HCT116 (cell line): ENCODE measurements at regions not wholly inside any gene's neighbourhood (a gene's known extent, or its start where the extent isn't known, plus 50 kb on each side); places are given as distances from the start of the nearest gene placed in this dataset.
A peak's percentile ranks its signal among the peaks of the same experiment; 100 is the strongest.

Source experiments
- ATAC-seq: fragments of 200-7000 bp; cut with Tn5 transposase; 2 replicates; pipeline ENCODE4 v1.9.1; 2020; ENCODE audit warnings: mild to moderate bottlenecking, moderate library complexity
- BruUV-seq: library from RNA; stranded (reverse); fragments of 400-500 nt; replicated peaks from 2 replicates; lab custom pipeline; 2021; lab: Mats Ljungman, UMichigan
- CTCF ChIA-PET: fragments of 300-600 bp; sonication (Branson Sonifier 250); formaldehyde crosslinking; loops from one replicate; lab custom pipeline; 2021; ENCODE audit warnings: antibody characterized with exemption; lab: Charles Lee
- POLR2A ChIA-PET: fragments of 300-600, 350-600 bp; sonication (Branson Sonifier 250); formaldehyde crosslinking; loops from one replicate; lab custom pipeline; 2021; ENCODE audit warnings: antibody characterized with exemption; lab: Charles Lee
- RAD21 ChIA-PET, 2 experiments: fragments of 300-600 bp; sonication (Branson Sonifier 250); formaldehyde crosslinking; loops; one replicate each; lab custom pipeline; 2023; ENCODE audit warnings: low total read pairs in 2 of 2; ENCODE audit not compliant: uncharacterized antibody in 2 of 2, unreplicated experiment in 2 of 2, low non-redundant PET in 1 of 2; lab: Charles Lee
- DNase-seq: peaks from one replicate; pipeline ENCODE4 v3.0.0-alpha.2; 2010; ENCODE audit warnings: low read depth, low spot score
- H2AFZ ChIP-seq: fragments of 200-600 bp; shearing (Covaris generic), sonication (generic); 2 replicates; pipeline ENCODE4 v1.6.1; 2017; ENCODE audit warnings: low read depth, mixed run types, mixed read lengths, antibody characterized with exemption, low read length; ENCODE audit not compliant: poor library complexity, severe bottlenecking
- H3K27ac ChIP-seq: 2 replicates; pipeline ENCODE4 v1.5.1; 2012; ENCODE audit warnings: low read depth, low read length
- H3K27me3 ChIP-seq: fragments of 200-600 bp; sonication (generic); 2 replicates; pipeline ENCODE4 v1.6.1; 2016; ENCODE audit warnings: mixed run types, low read length, mixed read lengths; ENCODE audit not compliant: insufficient read depth
- H3K36me3 ChIP-seq, 2 experiments: fragments of 200-500 bp in 1 of 2; fragments of 200-600 bp in 1 of 2; sonication (Bioruptor generic) in 1 of 2; sonication (generic) in 1 of 2; 2 replicates each; pipeline versions ENCODE4 v1.5.1 to v1.6.1; 2014 to 2016; ENCODE audit warnings: low read length in 2 of 2, inconsistent platforms in 1 of 2, mixed read lengths in 1 of 2, mixed run types in 1 of 2; ENCODE audit not compliant: insufficient read depth in 2 of 2, control insufficient read depth in 1 of 2
- H3K4me1 ChIP-seq, 2 experiments: fragments of 200-600 bp in 1 of 2; sonication (generic) in 1 of 2; 2 replicates each; pipeline versions ENCODE4 v1.5.1 to v1.6.1; 2012 to 2017; ENCODE audit warnings: low read length in 2 of 2, inconsistent platforms in 1 of 2, mild to moderate bottlenecking in 1 of 2, mixed read lengths in 1 of 2, mixed run types in 1 of 2, moderate library complexity in 1 of 2; ENCODE audit not compliant: insufficient read depth in 2 of 2, control insufficient read depth in 1 of 2
- H3K4me2 ChIP-seq: fragments of 200-600 bp; sonication (generic); 2 replicates; pipeline ENCODE4 v1.6.1; 2017; ENCODE audit warnings: mixed run types, low read length, mixed read lengths
- H3K4me3 ChIP-seq, 2 experiments: fragments of 200-600 bp in 1 of 2; sonication (generic) in 1 of 2; replicated peaks in 1 of 2; 2 replicates each; pipeline ENCODE4 v1.5.1; 2011 to 2016; ENCODE audit warnings: low read length in 2 of 2, control low read depth in 1 of 2, low read depth in 1 of 2, mild to moderate bottlenecking in 1 of 2, mixed read lengths in 1 of 2, mixed run types in 1 of 2
- H3K79me2 ChIP-seq: fragments of 200-600 bp; sonication (generic); 2 replicates; pipeline ENCODE4 v1.6.1; 2017; ENCODE audit warnings: mild to moderate bottlenecking, mixed run types, low read length, moderate library complexity, mixed read lengths; ENCODE audit not compliant: insufficient read depth
- H3K9ac ChIP-seq: fragments of 200-600 bp; sonication (generic); 2 replicates; pipeline ENCODE4 v1.6.1; 2016; ENCODE audit warnings: low read length, mixed read lengths
- H3K9me2 ChIP-seq: fragments of 200-600 bp; sonication (generic), shearing (Covaris generic); 2 replicates; pipeline ENCODE4 v1.6.1; 2017; ENCODE audit warnings: mixed run types, mild to moderate bottlenecking, moderate library complexity; ENCODE audit not compliant: insufficient read depth
- H3K9me3 ChIP-seq, 2 experiments: fragments of 200-500 bp in 1 of 2; fragments of 200-600 bp in 1 of 2; sonication (Bioruptor generic) in 1 of 2; sonication (generic) in 1 of 2; 2 replicates each; pipeline ENCODE4 v1.6.1; 2014 to 2017; ENCODE audit warnings: low read length in 2 of 2, mixed read lengths in 2 of 2, inconsistent platforms in 1 of 2, low read depth in 1 of 2, mild to moderate bottlenecking in 1 of 2, mixed run types in 1 of 2, moderate library complexity in 1 of 2; ENCODE audit not compliant: control insufficient read depth in 1 of 2, insufficient read depth in 1 of 2
- H4K20me1 ChIP-seq: fragments of 200-600 bp; sonication (generic), shearing (Covaris generic); 2 replicates; pipeline ENCODE4 v1.6.1; 2017; ENCODE audit warnings: mixed run types, mild to moderate bottlenecking, moderate library complexity; ENCODE audit not compliant: insufficient read depth
- EZH2phosphoT487 ChIP-seq: fragments of 200-600 bp; IDR thresholded peaks from 2 replicates; pipeline ENCODE4 v1.6.1; 2018; ENCODE audit warnings: antibody characterized with exemption, borderline replicate concordance
- JUND ChIP-seq: IDR thresholded peaks from 2 replicates; pipeline ENCODE4 v1.6.1; 2012
- RAD21 ChIP-seq: IDR thresholded peaks from 2 replicates; pipeline ENCODE4 v1.6.1; 2012; ENCODE audit warnings: low read depth, mild to moderate bottlenecking
- SIN3A ChIP-seq: IDR thresholded peaks from 2 replicates; pipeline ENCODE4 v1.6.1; 2012; ENCODE audit warnings: low read depth
- ZNF274 ChIP-seq: fragments of 200-500 bp; sonication (Bioruptor generic); IDR thresholded peaks from 2 replicates; pipeline ENCODE4 v1.6.1; 2014; ENCODE audit warnings: mild to moderate bottlenecking, low read depth, low read length, inconsistent platforms
- intact Hi-C: fragments of 100-400 bp; cut with micrococcal nuclease; formaldehyde crosslinking; loops from 2 replicates; pipeline ENCODE4 v1.10.0; 2022
- TF ChIP-seq, protein P1 (sequence below), 3 experiments: fragments of 200-600 bp in 1 of 3; sonication (generic) in 1 of 3; IDR thresholded peaks in 2 of 3; conservative IDR thresholded peaks in 1 of 3; 2 replicates each; pipeline ENCODE4 v1.5.1; 2012 to 2017; ENCODE audit warnings: low read depth in 2 of 3, low read length in 2 of 3, antibody characterized with exemption in 1 of 3, borderline replicate concordance in 1 of 3, control low read depth in 1 of 3, mild to moderate bottlenecking in 1 of 3, mixed read lengths in 1 of 3, mixed run types in 1 of 3, moderate library complexity in 1 of 3; ENCODE audit not compliant: insufficient read depth in 1 of 3
- TF ChIP-seq, protein P2 (sequence below): IDR thresholded peaks from 2 replicates; pipeline ENCODE4 v1.6.1; 2012
- TF ChIP-seq, protein P3 (sequence below): IDR thresholded peaks from 2 replicates; pipeline ENCODE4 v1.6.1; 2012; ENCODE audit warnings: low read depth

DNA sequence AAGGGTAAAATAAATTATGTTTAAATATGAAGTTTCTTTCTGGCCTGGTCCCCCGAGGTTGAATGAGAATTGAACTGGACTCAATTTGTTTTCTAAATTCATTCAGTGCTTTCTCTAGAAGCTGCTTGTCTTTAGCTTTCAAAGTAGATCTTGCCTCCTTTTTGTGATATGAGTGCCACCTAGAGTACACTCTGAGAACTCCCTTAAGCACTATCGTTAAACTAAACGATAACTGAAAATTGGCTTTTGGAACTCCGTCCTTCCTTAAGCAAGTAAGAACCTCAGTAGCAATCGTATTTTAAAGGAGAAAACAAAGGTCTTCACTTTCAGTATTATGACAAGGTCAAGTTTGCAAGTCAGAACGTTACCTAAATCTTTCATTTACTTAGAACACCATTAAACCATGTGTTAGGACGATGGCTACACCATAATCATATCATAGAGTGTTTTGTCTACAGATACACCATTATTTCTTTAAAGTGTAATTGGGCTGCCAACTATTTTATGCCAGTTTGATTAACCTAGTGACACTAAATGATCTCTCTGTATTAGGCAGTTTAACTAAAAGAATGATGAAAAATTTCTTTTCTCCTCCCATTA is 364.8 kb downstream of the SNAPC1 start:
- TF ChIP-seq RAD21 (peak; percentile 67), ZNF274 (no peak)
- TF ChIP-seq, protein P1, sequence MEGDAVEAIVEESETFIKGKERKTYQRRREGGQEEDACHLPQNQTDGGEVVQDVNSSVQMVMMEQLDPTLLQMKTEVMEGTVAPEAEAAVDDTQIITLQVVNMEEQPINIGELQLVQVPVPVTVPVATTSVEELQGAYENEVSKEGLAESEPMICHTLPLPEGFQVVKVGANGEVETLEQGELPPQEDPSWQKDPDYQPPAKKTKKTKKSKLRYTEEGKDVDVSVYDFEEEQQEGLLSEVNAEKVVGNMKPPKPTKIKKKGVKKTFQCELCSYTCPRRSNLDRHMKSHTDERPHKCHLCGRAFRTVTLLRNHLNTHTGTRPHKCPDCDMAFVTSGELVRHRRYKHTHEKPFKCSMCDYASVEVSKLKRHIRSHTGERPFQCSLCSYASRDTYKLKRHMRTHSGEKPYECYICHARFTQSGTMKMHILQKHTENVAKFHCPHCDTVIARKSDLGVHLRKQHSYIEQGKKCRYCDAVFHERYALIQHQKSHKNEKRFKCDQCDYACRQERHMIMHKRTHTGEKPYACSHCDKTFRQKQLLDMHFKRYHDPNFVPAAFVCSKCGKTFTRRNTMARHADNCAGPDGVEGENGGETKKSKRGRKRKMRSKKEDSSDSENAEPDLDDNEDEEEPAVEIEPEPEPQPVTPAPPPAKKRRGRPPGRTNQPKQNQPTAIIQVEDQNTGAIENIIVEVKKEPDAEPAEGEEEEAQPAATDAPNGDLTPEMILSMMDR (IDR thresholded peaks at IDR 0.05 in 2 of 3, conservative IDR thresholded peaks at IDR 0.05 in 1 of 3; ENCODE audit: borderline replicate concordance in 1 of 3, insufficient read depth in 1 of 3, low read depth in 2 of 3, low read length in 2 of 3) = peak; percentile 58 to 76 (median 66)
- ChIA-PET RAD21 (interaction anchor here (0.7 kb wide), 2 partner anchors 202 to 1161 kb away, joined by 3 read pairs; no protein-coding TSS in a partner anchor), CTCF (interaction anchor here (0.6 to 2.4 kb wide), 17 partner anchors 11 to 858 kb away, joined by 3 to 33 read pairs (median 4); partner anchors contain the start of gene SNAPC1), POLR2A (no interaction called here)
- Histone ChIP-seq H3K4me3 (no peak overlapping the region), H3K4me2 (no peak overlapping the region), H3K36me3 (no peaks in the 10 kb centered on the region), H3K9me3 (no peaks in the 10 kb centered on the region), H4K20me1 (no peaks in the 10 kb centered on the region), H3K79me2 (no peaks in the 10 kb centered on the region), H3K4me1 (no peaks in the 10 kb centered on the region), H3K9ac (no peak overlapping the region), H3K9me2 (no peaks in the 10 kb centered on the region), H3K27me3 (peaks cover 16% of the 10 kb centered on the region), H2AFZ (no peak overlapping the region), H3K27ac (no peak overlapping the region)
- DNase-seq = peak; percentile 40
- ATAC-seq = peak; percentile 81
- intact Hi-C loops = loop anchor here (1.0 to 10.0 kb wide), 4 partner anchors 202 to 832 kb away; no protein-coding TSS in a partner anchor
- no TSS peak for BruUV-seq

DNA sequence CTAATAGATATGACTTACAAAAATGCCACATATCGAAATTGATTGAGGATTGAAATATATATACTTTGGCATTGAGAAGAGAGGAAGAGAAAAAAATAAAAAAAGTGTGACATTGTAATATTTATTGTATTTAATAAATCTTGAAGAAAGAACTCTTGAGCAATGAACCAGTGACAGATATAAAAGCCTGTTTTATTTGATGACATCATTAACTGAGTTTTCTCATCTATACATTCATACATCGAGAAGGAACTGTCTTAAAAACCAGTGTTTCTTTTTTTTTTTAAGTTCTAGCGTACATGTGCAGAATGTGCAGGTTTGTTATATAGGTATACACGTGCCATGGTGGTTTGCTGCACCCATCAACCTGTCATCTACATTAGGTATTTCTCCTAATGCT is 368.2 kb downstream of the SNAPC1 start:
- ChIA-PET POLR2A (no interaction called here), CTCF (no interaction called here), RAD21 (no interaction called here)
- Histone ChIP-seq H3K36me3 (no peaks in the 10 kb centered on the region), H3K9ac (no peak overlapping the region), H3K4me1 (no peaks in the 10 kb centered on the region), H3K9me3 (no peaks in the 10 kb centered on the region), H4K20me1 (no peaks in the 10 kb centered on the region), H2AFZ (no peak overlapping the region), H3K79me2 (no peaks in the 10 kb centered on the region), H3K4me3 (no peak overlapping the region), H3K27me3 (peaks cover 16% of the 10 kb centered on the region), H3K27ac (no peak overlapping the region), H3K4me2 (no peak overlapping the region), H3K9me2 (no peaks in the 10 kb centered on the region)
- ATAC-seq (no peak), DNase-seq (no peak)
- TF ChIP-seq, protein P2, sequence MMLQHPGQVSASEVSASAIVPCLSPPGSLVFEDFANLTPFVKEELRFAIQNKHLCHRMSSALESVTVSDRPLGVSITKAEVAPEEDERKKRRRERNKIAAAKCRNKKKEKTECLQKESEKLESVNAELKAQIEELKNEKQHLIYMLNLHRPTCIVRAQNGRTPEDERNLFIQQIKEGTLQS = no peak
- TF ChIP-seq, protein P1 (IDR thresholded peaks at IDR 0.05 in 2 of 3, conservative IDR thresholded peaks at IDR 0.05 in 1 of 3; ENCODE audit: borderline replicate concordance in 1 of 3, insufficient read depth in 1 of 3, low read depth in 2 of 3, low read length in 2 of 3) = no peak
- TF ChIP-seq EZH2phosphoT487 (no peak), SIN3A (no peak), JUND (no peak)
- TF ChIP-seq, protein P3, sequence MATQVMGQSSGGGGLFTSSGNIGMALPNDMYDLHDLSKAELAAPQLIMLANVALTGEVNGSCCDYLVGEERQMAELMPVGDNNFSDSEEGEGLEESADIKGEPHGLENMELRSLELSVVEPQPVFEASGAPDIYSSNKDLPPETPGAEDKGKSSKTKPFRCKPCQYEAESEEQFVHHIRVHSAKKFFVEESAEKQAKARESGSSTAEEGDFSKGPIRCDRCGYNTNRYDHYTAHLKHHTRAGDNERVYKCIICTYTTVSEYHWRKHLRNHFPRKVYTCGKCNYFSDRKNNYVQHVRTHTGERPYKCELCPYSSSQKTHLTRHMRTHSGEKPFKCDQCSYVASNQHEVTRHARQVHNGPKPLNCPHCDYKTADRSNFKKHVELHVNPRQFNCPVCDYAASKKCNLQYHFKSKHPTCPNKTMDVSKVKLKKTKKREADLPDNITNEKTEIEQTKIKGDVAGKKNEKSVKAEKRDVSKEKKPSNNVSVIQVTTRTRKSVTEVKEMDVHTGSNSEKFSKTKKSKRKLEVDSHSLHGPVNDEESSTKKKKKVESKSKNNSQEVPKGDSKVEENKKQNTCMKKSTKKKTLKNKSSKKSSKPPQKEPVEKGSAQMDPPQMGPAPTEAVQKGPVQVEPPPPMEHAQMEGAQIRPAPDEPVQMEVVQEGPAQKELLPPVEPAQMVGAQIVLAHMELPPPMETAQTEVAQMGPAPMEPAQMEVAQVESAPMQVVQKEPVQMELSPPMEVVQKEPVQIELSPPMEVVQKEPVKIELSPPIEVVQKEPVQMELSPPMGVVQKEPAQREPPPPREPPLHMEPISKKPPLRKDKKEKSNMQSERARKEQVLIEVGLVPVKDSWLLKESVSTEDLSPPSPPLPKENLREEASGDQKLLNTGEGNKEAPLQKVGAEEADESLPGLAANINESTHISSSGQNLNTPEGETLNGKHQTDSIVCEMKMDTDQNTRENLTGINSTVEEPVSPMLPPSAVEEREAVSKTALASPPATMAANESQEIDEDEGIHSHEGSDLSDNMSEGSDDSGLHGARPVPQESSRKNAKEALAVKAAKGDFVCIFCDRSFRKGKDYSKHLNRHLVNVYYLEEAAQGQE = no peak
- no TSS peak for BruUV-seq
- intact Hi-C loops = no loop called here
